Left lobe of liver (tissue), 2 donors: ENCODE measurements at regions not wholly inside any gene's neighbourhood (a gene's known extent, or its start where the extent isn't known, plus 50 kb on each side); places are given as distances from the start of the nearest gene placed in this dataset.
"Not testable (repeated sequence)": the region's sequence is repeated elsewhere in the genome, so short reads cannot be mapped to it uniquely, and the experiment has no call there.

ENCODE experiments used
- ATAC-seq: fragments of 200-7000 bp; cut with Tn5 transposase; one replicate; pipeline ENCODE4 v1.9.1; 2020; ENCODE audit warnings: mild to moderate bottlenecking, moderate library complexity
- DNase-seq: peaks from one replicate; pipeline ENCODE4 v3.0.0-alpha.2; 2020; ENCODE audit warnings: low spot score
- donor health status: DM: no; HTN: no; CAD: no; lungs with moderate emphysema.
- donor health status: DM: no; HTN: yes; CAD: no.

DNA sequence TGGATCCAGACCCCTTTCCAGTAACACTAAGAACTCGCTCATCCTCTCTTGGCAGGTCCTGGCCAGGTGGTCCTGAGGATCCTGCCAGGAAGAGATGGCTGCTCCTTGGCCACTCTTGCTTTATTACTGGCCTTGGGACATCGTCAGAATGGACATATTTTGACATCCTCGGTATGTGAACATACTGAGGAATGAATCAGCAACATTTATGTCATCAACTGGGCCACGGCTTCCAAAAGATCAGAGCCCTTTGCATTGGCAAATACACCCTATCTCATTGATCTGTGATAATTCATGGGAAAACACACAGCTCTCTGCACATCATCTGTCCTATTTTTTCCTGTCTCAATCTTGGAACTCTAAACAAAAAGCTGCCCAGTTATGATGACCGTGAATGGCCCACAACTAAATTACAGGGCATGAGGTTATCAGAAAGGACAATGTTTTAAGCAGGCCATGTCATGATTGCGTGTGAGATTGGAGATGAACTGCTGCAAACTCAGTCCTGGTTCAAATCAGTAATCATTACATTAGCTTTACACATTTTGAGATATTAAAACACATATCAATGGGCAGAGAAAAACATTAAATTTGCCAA lies 1325.8 kb downstream of the AACS start:
- no peak for DNase-seq
- ATAC-seq: no peak

DNA sequence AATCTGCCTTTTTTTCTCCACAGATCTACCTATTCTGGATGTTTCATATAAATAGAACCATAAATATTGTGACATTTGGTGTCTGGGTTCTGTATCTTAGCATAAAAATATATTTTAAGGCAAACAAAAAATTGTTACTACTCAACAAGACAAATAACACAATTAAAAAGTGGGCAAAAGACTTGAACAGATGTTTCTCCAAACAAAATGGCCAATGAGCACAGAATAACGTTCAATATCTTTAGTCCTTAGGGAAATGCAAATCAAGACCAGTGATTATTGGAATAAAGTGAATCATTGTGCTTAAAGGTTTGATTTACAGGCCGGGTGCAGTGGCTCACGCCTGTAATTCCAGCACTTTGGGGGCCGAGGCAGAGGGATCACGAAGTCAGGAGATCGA lies 1331.3 kb downstream of the AACS start:
- no peak for DNase-seq
- no peak for ATAC-seq

DNA sequence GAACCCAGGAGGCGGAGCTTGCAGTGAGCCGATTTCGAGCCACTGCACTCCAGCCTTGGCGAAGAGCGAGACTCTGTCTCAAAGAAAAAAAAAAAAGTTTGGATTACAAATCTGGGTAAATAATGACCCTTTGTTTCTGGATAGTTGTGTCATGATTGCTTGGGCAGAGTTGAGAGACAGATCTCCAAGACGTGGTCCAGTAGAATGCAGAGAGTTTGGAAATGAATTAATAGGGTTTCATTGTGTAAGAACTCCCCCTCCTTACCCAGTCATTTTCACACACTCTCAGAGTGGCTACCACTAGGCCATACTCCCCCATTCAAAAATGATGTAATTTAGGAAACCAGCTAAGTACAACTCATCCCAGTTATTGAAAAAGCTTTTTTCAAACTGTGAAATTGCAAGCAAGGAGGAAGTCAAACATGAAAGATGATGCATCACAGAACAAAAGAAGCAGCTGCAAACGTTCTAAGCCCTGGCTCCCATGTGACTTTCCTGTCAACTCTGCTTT lies 1331.9 kb downstream of the AACS start:
- no peak for DNase-seq
- no peak for ATAC-seq

DNA sequence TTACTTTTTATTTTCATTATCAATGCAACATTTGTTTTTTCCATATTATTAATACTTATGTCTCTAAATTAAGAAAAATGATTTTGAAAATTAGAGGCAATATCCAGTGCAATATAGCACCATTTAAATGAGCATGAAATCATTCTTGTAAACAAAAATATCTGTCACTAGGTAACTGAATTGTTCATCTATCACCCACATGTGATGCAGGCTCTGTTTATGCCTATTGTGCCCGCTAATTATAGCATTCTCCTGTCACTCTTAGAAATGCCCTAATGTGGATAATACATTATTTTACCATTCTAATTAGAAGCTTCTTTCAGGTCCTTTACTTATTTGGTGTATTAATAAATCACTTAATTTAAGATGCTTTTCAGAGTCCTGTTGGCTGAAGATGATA lies 1332.4 kb downstream of the AACS start:
- ATAC-seq: no peak
- DNase-seq: no peak

DNA sequence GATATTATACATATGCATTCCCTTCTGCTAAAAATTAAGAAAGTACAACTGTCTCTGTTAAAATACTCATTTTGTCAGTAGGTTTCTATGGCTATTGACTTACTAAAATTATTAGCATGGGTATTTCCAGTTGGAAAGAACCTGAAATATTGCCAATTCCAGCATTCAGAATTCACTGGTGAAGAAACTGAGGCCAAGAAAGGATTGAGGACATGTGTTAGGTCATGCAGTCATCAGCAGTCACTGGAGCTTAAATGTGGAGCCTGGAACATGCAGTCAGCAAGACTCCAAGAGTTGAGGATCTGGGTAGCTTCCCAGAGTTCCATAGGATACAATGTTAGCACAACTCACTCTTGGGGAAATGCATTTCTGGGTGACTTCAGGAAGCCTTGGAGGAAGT lies 1335.6 kb downstream of the AACS start:
- ATAC-seq: no peak
- no peak for DNase-seq

DNA sequence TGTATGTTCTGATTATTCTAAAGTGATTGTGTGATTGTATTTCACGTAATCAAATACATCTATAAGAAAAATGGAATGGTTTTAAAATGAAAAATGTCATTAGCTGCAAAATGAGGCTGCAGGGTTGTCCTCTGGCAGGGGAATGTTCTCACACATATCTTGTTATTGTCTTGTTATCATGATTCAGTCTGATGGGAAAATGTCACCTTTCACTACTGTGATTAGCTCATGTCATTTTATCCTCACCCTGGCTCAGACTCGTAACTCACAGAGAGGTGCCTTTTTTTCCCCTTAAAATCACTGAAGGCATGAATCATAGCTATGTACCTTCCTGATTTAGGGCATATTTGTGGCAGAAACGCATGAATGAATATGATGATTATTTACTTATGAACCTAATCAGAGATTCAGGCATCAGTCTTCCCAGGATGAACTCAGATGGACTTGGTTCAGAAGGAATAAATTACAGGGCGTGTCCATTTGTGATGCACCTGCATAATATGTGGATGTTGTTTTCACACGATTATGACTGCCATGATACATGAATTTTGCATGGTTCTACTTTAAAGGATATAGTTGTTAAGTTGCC lies 1339.2 kb downstream of the AACS start:
- no peak for ATAC-seq
- no peak for DNase-seq

DNA sequence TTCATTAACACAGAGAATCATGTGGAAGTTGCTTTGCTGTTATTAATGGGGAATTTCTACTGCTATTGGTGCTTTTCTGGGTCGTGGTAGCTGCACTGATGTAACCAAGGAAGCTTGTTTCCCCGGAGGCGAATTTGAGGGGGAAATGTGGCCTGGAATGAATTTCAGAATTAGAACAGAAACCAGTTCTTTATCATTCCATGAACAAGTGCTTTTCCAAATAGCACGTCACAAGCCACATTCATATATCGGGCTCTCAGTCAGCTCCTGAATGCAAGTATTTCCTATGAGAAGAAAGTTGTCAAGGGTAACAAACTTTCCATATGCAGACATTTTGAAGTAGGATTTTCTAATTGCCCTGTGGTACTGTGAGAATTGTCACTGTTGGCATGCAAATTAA lies 1353.2 kb downstream of the AACS start:
- no peak for ATAC-seq

DNA sequence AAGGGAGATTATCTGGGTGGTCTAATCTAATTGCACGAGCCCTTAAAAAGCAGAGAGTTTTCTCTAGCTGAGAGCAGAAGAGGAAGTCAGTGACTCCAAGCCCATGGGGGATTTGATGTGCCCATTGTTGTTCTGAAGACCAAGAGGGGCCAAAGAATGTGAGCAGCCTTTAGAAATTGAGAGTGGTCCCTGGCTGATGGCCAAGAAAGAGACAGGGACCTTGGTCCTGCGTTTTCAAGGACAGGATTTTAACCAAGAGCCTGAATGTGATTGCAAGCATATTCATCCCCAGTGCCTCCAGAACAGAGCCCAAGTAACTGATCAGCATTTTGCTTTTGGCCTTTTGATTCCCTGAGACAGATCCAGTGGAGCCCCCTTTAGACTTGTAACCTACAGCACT lies 1353.9 kb downstream of the AACS start:
- no peak for ATAC-seq
- DNase-seq: no peak

More for the DNA sequence above, 1353.2 kb downstream of the AACS start:
- no peak for DNase-seq

DNA sequence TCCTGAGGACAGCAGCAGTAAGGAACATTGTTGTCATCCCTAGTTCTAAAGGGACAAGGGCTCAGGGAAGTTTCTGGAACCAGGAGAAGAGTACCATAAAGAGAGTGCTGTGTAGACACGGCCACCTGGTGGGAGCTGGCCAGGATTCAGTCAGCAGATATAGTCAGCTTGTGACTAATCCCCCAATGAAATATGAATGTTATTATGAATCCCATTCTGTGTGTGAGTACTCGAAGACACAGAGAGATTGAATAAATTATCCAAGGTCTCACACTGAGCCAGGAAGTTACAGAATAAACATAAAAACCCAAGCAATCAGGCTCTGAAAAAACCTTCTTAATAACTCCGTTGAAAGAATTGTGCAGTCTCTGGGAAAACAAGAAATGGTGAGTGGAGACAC lies 1359.5 kb downstream of the AACS start:
- ATAC-seq: no peak
- no peak for DNase-seq

DNA sequence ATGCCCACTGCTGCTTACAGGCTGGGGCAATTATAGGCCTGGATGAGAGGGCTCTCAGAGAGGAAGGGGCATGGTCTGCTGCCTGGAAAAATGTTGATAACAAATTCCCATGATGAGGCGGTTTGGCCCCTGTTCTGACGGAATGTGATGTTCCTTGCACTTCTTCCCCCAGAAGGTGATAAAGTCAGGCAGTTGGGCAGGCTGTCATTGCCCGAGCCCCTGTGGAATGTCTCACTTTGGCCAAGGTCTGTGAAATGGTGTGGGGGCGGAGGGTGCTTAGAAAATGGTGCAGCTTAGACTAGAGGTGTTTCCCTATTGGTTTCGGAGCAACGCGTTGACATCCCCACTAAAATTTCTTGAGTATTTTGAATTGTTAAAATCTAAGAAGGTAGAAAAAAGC lies 1360.0 kb downstream of the AACS start:
- ATAC-seq (no peak), DNase-seq (no peak)

DNA sequence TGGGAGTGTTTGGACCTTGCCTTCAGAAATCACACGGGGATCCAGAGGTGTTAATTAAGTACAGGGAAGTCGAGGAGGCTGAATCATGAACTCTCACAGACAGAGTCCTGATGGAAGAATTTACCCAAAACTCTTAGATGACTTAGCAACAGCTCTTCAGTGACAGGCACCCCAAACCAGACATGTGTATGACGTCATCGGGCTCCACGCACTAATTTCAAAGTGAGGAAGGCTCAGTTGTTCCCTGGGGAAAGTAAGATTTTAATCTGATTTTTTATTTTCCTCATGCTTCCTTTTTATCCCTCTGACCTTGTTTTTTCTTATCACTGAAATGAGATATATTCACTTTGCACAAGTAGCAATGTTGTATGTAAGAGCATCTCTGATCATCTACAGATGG lies 1363.5 kb downstream of the AACS start:
- ATAC-seq (no peak), DNase-seq (no peak)

DNA sequence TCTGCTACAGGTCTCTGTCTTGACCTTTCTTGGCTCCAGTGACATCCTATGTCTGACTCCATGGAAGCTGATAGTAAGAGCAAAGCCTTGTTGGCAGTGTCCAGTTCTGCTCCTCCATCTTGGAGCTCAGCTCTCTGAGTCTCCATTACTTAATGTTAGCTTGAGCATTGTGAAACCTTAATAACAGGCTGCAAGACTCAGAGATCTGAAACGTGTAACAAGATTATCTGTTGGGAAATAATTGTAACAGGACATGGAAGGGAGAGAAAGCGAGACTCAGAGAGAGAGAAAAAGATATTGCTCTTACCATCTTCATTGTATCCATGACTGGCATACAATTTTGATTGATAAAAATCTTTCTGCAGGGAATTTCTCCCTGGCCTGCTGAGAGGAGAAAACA lies 1365.7 kb downstream of the AACS start:
- DNase-seq: no peak
- no peak for ATAC-seq

DNA sequence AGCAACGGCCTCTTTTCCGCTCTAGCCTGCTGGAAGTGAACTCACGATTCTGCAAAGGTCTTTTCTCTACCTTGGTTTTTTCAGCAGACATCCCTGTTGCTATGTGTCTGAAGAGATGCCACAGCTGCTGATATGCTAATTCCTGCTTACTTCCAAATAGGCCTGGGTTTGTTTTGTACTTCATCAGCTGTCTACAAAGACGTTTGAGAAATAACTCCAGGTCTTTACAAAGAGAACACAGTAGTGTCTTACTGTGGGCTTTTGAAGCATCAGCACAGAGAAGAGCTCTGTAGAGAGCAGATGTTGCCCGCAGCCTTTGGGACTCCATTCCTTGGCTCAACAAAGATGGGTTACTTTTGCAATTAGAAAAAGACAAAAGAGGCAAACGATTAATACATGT lies 1366.5 kb downstream of the AACS start:
- DNase-seq: no peak

DNA sequence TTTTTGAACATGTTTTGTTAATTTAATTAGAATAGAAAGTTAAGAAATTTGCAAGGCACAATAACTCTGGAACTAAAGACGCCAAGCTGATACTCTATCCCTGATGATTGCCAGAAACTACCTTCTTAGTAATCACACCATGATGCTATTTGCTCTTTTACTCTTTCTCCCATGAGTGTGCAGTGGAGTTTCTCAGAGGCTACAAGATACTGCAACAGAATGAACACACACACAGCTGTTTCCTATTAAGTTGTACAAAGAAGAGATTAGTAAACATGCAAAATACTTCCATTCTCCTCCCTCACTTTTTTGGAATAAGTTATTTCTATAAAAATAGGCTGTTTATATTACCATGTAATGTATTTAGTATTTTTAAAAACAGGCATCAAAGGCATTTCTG lies 1367.5 kb downstream of the AACS start:
- DNase-seq: no peak
- no peak for ATAC-seq

More for the DNA sequence above, 1366.5 kb downstream of the AACS start:
- ATAC-seq: no peak

DNA sequence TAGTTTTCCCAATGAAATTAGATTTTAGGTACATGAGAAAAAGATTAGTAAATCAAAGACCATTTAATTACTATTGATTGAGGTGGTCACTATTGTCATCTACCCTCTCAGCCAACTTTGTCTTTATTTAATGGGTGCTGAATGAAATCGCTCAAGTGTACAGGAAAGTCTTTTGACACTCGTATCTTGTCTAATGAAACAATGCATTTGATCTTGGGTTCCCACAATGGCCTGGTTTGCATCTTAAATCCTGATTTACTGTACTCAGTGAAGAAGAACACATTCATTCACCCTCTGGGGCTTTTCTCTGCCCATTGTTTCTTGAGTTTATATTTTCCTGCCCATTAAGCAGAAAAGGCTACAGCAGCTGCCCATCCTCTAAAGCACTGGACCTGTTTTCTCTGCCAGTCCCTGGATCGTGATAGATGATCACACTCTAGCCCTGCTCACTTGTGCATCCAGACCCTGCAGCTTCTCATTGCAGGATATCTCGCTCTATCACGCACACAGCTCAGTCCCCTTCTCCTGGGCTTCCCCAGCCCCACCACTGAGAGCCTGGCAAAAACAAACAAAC lies 1369.3 kb downstream of the AACS start:
- ATAC-seq: no peak
- DNase-seq: no peak

DNA sequence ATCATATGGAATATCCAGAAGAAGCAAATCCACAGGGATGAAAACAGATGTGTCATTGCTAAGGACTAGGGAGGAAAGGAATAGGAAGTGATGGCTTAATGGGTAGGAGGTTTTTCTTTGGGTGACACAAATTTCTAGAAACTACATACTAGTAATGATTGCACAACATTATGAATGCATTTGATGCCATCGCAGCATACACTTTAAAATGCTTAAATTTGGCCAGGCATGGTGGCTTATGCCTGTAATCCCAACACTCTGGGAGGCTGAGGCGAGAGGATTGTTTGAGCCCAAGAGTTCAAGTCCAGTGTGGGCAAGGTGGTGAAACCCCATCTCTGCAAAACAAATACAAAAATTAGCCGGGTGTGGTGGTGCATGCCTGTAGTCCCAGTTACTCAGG lies 1370.8 kb downstream of the AACS start:
- DNase-seq (no peak), ATAC-seq (no peak)

DNA sequence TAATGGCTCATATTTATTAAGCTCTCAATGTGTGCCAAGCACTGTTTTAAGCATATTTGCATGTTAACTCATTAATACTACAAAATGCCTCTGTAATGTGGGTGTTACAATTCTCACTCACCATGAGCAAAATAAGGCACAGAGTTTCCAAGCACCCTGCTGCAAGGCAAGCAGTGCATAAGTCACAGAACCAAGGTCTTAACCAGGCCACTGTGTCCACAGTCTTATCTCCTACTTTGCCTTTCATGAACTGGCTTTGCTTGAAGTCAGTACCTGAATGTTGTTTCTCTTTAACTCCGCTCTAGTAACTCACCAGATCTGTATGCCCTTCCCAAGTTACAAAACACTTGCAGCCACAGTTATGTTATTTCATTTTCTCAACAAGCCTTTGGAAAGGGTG lies 1372.7 kb downstream of the AACS start:
- no peak for DNase-seq

DNA sequence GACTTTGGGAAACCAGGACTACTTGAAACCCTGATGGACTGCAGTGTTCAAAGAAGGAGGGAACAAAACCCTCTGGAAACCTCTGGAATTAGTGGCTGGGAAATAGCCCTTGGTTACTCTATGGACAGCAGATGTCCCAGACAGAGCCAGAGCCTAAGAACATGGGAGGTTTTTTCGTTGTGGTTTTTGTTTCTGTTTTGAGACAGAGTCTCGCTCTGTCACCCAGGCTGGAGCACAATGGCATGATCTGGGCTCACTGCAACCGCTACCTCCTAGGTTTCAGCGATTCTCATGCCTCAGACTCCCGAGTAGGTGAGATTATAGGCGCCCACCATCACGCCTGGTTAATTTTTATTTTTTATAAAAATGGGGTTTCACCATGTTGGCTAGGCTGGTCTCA lies 1378.7 kb downstream of the AACS start:
- ATAC-seq: no peak
- no peak for DNase-seq

More for the DNA sequence above, 1372.7 kb downstream of the AACS start:
- ATAC-seq: no peak

DNA sequence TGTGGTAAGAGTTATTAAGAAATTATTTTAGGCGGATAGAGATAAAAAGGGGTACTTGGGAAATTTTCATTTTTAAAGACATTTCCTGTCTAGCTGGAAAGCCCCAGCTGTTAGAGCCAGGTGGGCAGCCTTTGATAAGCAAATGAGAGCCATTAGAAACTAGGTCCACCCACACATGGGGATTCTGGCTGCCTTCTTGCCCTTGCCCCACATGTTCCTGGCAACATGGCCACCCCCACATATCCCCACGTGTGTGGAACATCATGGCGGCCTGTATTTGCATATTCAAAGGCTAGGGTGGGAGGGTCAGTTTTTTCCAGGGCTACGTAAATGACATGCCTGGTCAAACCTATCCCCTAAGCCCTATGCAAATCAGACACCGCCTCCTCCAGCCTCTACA lies 1382.1 kb downstream of the AACS start:
- DNase-seq (no peak), ATAC-seq (no peak)

DNA sequence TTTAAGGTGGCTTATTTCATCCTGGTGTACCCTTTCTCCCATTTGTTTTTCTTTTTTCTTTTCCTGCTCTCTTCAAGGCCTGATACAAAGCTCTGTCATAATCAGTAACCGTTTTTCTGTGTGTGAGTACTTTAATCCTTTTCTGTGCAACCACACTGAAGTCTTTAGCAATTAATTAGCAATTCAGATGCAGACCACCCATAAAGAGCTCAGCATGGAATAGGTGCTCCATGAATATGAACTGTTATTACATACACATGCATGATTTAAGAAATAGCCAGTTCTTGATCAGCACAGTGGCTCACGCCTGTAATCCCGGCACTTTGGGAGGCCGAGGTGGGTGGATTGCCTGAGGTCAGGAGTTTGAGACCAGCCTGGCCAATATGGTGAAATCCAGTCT lies 1386.6 kb downstream of the AACS start:
- DNase-seq: no peak
- ATAC-seq: no peak

DNA sequence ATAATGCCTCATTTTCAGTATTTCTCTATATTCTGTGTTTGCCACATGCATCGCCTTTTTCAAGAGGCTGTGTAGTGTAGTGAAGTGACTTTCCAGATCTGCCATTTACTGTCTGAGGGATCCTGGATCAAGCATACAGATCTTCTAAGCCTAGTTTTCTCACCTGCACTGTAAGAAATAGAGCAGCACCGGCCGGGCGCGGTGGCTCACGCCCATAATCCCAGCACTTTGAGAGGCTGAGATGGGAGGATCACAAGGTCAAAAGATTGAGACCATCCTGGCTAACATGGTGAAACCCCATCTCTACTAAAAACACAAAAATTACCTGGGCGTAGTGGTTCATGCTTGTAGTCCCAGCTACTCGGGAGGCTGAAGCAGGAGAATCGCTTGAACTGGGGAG lies 1387.5 kb downstream of the AACS start:
- not testable (repeated sequence) for ATAC-seq, DNase-seq

DNA sequence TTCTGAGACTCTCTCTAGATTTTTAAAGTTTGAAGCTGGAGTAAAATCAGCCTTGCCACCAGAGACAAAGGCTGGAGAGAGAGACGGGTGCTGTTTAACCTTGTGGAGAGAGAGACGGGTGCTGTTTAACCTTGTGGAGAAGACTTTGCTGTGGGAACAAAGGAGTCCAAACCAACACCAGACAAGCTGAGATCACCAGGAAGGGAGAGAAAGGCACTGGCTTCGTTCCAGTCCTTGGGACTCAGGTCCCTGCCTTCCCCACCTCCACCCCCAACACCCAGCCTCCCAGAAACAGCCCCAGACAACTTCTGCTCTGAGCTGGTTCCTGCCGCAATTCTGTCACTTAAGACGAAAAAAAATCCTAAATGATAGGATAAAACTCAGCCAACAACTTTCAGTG lies 1389.3 kb downstream of the AACS start:
- no peak for ATAC-seq
- DNase-seq: no peak

DNA sequence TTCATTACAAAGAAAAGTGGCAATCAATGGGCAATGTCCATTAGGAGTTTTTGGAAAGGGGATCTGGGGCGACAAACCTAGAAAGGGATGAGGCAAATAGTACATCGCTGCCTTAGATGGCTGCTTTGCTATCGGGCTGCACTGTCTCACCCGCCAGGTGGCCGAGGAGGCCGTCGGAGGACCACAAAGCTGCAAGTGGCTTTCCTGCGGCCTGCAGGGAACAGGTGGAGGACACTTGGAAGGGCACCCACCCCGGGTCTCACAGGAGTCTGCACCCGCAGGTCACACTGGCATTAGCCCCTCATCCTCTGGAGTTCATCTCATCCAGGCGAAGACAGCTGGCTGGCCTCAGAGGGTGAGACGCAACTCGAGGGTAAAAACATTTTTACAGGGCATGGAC lies 1392.5 kb downstream of the AACS start:
- no peak for ATAC-seq
- no peak for DNase-seq
